ES-I3 (cell line): ENCODE measurements at regions not wholly inside any gene's neighbourhood (a gene's known extent, or its start where the extent isn't known, plus 50 kb on each side); places are given as distances from the start of the nearest gene placed in this dataset.
"Not testable (repeated sequence)": the region's sequence is repeated elsewhere in the genome, so short reads cannot be mapped to it uniquely, and the experiment has no call there.

Source experiments
- H3K36me3 ChIP-seq: 2 replicates; pipeline ENCODE4 v1.6.1; 2013; ENCODE audit warnings: mild to moderate bottlenecking, low read length, control low read depth, moderate library complexity; ENCODE audit not compliant: insufficient read depth
- H3K4me1 ChIP-seq: 2 replicates; pipeline ENCODE4 v1.6.1; 2013; ENCODE audit warnings: mild to moderate bottlenecking, control low read depth, low read length; ENCODE audit not compliant: insufficient read depth
- H3K9ac ChIP-seq: 2 replicates; pipeline ENCODE4 v1.6.1; 2013; ENCODE audit warnings: low read depth, mild to moderate bottlenecking, low read length, moderate library complexity
- H3K9me3 ChIP-seq: 2 replicates; pipeline ENCODE4 v1.6.1; 2013; ENCODE audit warnings: mild to moderate bottlenecking, low read length, moderate library complexity; ENCODE audit not compliant: control insufficient read depth, insufficient read depth

DNA sequence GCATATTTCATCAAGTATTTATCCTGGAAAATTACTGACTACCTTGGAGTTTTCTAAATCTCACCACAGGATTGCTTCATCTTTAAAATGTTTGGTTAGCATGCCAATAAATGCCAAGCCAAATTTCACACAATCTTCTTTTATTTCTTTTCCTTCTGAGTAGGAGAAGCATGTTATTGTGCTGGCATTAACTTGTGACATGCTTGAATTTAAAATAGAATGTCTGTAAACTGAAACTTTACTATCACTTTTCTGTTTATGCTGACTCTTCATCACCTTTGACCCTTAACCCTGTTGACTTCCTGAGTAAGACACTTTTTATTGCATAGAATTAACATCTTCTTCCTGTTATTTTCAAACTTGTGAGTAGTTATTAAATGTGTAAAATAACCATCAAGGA, 56.2 kb upstream of the LRRTM4 start:
- Histone ChIP-seq H3K9me3 (no peaks in the 10 kb centered on the region), H3K36me3 (no peaks in the 10 kb centered on the region), H3K4me1 (no peaks in the 10 kb centered on the region), H3K9ac (no peak overlapping the region)

DNA sequence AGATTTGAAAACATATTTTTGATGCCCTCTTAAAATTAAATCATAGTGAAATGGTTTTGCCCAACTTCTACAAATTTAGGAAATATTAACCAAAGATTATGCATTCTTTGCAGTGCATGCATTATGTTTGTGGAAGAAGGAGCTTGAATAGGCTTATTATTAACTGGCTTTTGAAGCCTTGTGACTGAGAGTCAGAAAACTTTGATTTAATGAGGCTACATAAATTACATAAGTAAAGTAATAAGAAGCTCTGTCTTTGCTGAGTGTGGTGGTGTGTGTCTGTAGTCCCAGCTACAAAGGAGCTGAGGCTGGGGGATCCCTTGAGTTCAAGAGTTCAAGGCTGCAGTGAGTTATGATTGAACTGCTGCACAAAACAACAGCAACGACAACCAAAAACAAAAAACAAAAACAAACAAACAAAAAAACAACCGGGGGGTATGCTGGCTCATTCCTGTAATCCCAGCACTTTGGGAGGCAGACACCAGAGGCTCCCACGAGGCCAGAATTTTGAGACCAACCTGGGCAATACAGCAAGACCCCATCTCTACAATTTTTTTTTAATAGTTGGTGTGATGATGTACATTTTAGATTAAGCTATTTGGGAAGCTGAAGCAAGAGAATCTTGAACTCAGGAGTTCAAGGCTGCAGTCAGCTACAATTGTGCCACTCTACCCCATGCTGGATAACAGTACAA, 57.0 kb upstream of the LRRTM4 start:
- Histone ChIP-seq H3K9me3 (no peaks in the 10 kb centered on the region), H3K36me3 (no peaks in the 10 kb centered on the region), H3K9ac (no peak overlapping the region), H3K4me1 (no peaks in the 10 kb centered on the region)

GRCh38 chr2:77588438-77588837, 66.3 kb upstream of the LRRTM4 start:
- Histone ChIP-seq H3K4me1 (no peaks in the 10 kb centered on the region; the same call in 1 of the 2 replicates), H3K36me3 (no peaks in the 10 kb centered on the region), H3K9ac (no peak overlapping the region), H3K9me3 (no peaks in the 10 kb centered on the region)

DNA sequence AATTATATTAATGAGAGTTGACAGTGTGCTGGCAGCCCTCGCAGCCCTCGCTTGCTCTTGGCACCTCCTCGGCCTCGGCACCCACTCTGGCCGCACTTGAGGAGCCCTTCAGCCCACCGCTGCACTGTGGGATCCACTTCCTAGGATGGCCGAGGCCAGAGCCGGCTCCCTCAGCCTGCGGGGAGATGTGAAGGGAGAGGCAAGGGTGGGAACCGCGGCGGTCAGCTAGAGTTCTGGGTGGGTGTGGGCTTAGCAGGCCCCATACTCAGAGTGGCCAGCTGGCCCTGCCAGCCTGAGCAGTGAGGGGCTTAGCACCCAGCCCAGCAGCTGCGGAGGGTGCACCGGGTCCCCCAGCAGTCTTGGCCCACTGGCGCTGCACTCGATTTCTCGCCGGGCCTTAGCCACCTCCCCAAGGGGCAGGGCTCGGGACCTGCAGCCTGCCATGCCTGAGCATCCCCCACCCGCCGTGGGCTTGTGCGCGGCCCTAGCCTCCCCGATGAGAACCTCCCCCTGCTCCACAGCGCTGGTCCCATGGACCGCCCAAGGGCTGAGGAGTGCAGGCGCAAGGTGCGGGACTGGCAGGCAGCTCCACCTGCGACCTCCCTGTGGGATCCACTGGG, 68.2 kb upstream of the LRRTM4 start:
- no peaks in the 10 kb centered on the region for H3K36me3 ChIP-seq
- H3K9me3 ChIP-seq, result no peaks in the 10 kb centered on the region
- no peaks in the 10 kb centered on the region; the same call in 1 of the 2 replicates for H3K4me1 ChIP-seq
- H3K9ac ChIP-seq, result no peak overlapping the region

GRCh38 chr2:77592955-77593354, 70.8 kb upstream of the LRRTM4 start:
- H3K9ac ChIP-seq, result peak overlapping the region; percentile 51; the same call in 1 of the 2 replicates
- not testable (repeated sequence) for H3K9me3 ChIP-seq, H3K36me3 ChIP-seq, H3K4me1 ChIP-seq

GRCh38 chr2:77602771-77603170, 80.6 kb upstream of the LRRTM4 start:
- no peaks in the 10 kb centered on the region for H3K36me3 ChIP-seq
- H3K9ac ChIP-seq, result no peak overlapping the region
- H3K4me1 ChIP-seq, result no peaks in the 10 kb centered on the region
- no peaks in the 10 kb centered on the region for H3K9me3 ChIP-seq

- Histone ChIP-seq H3K9ac (no peak overlapping the region), H3K9me3 (no peaks in the 10 kb centered on the region), H3K4me1 (no peaks in the 10 kb centered on the region), H3K36me3 (no peaks in the 10 kb centered on the region)
Observed at GRCh38 chr2:77604953-77605929, 83.1 kb upstream of the LRRTM4 start.

GRCh38 chr2:77608510-77608909, 86.3 kb upstream of the LRRTM4 start:
- H3K9me3 ChIP-seq, result no peaks in the 10 kb centered on the region
- no peaks in the 10 kb centered on the region for H3K36me3 ChIP-seq
- H3K9ac ChIP-seq, result no peak overlapping the region
- no peaks in the 10 kb centered on the region for H3K4me1 ChIP-seq

DNA sequence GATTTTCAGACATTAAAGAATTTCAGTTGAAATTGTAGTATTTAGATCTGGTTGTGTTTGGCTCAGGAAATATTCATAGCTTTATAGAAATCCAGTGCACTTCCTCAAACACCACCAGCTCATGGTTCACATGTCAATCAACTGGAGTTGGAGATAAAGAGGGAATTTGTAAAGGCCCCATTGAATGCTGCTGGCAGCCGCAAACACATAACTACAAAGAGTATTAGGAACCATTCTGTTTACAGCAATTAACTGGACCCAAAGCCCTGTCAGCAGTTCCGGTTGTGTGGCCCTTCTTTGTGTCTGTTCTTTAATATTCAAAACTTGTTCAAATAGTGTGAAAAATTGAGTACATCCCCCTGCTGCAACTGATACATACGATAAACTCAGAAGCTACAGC, 107.4 kb upstream of the LRRTM4 start:
- Histone ChIP-seq H3K9ac (no peak overlapping the region), H3K9me3 (no peaks in the 10 kb centered on the region), H3K4me1 (no peaks in the 10 kb centered on the region), H3K36me3 (no peaks in the 10 kb centered on the region)

DNA sequence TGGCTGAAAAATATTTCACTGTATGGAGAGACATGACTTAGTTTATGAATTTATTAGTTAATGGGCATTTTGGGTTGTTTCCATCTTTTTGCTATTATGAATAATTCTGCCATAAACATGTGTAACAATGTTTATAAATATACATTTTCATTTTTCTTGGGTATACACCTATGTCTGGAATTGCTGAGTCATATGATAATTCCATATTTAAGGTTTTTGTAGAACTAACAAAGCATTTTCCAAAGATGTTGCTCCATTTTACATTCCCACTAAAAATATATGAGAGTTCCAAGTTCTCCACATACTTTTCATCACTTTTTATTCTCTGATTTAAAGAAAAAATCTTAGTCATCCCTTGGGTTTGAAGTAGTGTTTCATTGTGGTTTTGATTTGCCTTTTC, 108.8 kb upstream of the LRRTM4 start:
- Histone ChIP-seq H3K4me1 (no peaks in the 10 kb centered on the region), H3K36me3 (no peaks in the 10 kb centered on the region), H3K9me3 (no peaks in the 10 kb centered on the region), H3K9ac (no peak overlapping the region)

DNA sequence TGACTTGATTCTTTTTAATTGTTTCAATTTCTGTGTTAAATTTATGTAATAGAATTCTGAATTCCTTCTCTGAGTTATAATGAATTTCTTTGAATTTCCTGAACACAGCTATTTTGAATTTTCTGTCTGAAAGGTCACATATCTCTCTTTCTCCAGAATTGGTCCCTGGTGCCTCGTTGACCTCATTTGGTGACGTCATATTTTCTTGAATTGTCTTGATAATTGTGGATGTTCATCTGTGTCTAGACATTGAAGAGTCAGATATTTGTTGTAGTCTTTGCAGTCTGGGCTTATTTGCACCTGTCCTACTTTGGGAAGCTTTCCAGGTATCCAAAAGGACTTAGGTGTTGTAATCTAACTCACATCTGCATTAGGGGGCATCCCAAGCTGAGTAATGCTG, 111.4 kb upstream of the LRRTM4 start:
- Histone ChIP-seq H3K9ac (no peak overlapping the region), H3K36me3 (no peaks in the 10 kb centered on the region), H3K9me3 (no peaks in the 10 kb centered on the region), H3K4me1 (no peaks in the 10 kb centered on the region)

- H3K36me3 ChIP-seq, result no peaks in the 10 kb centered on the region
- H3K9me3 ChIP-seq, result no peaks in the 10 kb centered on the region
- no peaks in the 10 kb centered on the region for H3K4me1 ChIP-seq
- no peak overlapping the region for H3K9ac ChIP-seq
Observed at GRCh38 chr2:77640924-77641323, 118.7 kb upstream of the LRRTM4 start.

GRCh38 chr2:77642339-77642738, 120.2 kb upstream of the LRRTM4 start:
- no peaks in the 10 kb centered on the region for H3K36me3 ChIP-seq
- H3K4me1 ChIP-seq, result no peaks in the 10 kb centered on the region
- no peaks in the 10 kb centered on the region for H3K9me3 ChIP-seq
- no peak overlapping the region for H3K9ac ChIP-seq

DNA sequence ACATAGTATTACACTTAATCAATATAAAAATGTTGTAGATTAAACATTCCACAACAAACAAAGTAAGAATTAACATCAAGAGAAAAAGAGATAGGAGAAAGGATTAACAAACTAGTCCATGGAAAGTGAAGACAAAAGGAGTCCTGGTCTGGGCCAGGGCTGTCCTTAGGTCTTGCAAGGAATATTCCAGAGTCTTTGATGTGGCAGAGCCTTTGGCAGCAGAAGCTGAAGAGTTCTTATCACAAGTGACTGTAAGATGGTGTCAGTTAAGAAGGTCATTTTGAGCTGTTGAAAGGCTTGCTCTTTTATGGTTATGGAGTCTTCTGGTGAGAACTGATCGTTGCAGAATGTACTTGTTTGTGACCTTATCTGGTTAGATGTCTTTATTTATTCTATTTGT, 127.7 kb upstream of the LRRTM4 start:
- Histone ChIP-seq H3K36me3 (no peaks in the 10 kb centered on the region), H3K9ac (no peak overlapping the region), H3K9me3 (no peaks in the 10 kb centered on the region), H3K4me1 (no peaks in the 10 kb centered on the region)
